K562 (cell line): ENCODE measurements at regions not wholly inside any gene's neighbourhood (a gene's known extent, or its start where the extent isn't known, plus 50 kb on each side); places are given as distances from the start of the nearest gene placed in this dataset.

Experiments
- ATF2 ChIP-seq: sonication (generic); formaldehyde crosslinking; IDR thresholded peaks from 2 replicates; pipeline ENCODE4 v1.8.1; 2022; ENCODE audit warnings: missing genetic modification reagents
- HNRNPK ChIP-seq: fragments of 200-400 bp; formaldehyde crosslinking; IDR thresholded peaks from one replicate; pipeline ENCODE4 v1.6.1; 2018; ENCODE audit warnings: mild to moderate bottlenecking, low read depth, low read length; ENCODE audit not compliant: poor library complexity, severe bottlenecking
- RFX5 ChIP-seq: IDR thresholded peaks from 2 replicates; pipeline ENCODE4 v1.6.1; 2011; ENCODE audit warnings: low read depth, mild to moderate bottlenecking, improper control_type of control experiment, low read length
- SMAD3 ChIP-seq: fragments of 450-650 bp; formaldehyde crosslinking; conservative IDR thresholded peaks from 2 replicates; pipeline ENCODE4 v1.4.0; 2020; ENCODE audit warnings: mild to moderate bottlenecking
- SREBF1 ChIP-seq: fragments of 150-350 bp; IDR thresholded peaks from 2 replicates; pipeline ENCODE4 v1.6.1; 2014; ENCODE audit warnings: antibody characterized with exemption, low read depth, low read length, borderline replicate concordance
- TARDBP ChIP-seq: fragments of 450-650 bp; IDR thresholded peaks from 2 replicates; pipeline ENCODE4 v1.6.1; 2016
- TCF3 ChIP-seq: sonication (generic); formaldehyde crosslinking; IDR thresholded peaks from 2 replicates; pipeline ENCODE4 v1.4.0; 2020; ENCODE audit warnings: mild to moderate bottlenecking, missing genetic modification reagents
- TFAM ChIP-seq: fragments of 250-450 bp; sonication (Bioruptor Pico); conservative IDR thresholded peaks from 2 replicates; pipeline ENCODE4 v1.5.0; 2021; ENCODE audit warnings: mild to moderate bottlenecking, moderate library complexity
- YY1 ChIP-seq, 3 experiments: IDR thresholded peaks; 2 replicates each; pipeline ENCODE4 v1.6.1; 2011; ENCODE audit warnings: low read length in 2 of 3, mild to moderate bottlenecking in 2 of 3, moderate library complexity in 2 of 3, borderline replicate concordance in 1 of 3, control low read depth in 1 of 3, low read depth in 1 of 3; ENCODE audit not compliant: insufficient read depth in 3 of 3, insufficient replicate concordance in 2 of 3, control insufficient read depth in 1 of 3, insufficient read length in 1 of 3; ENCODE audit errors: extremely low read depth in 1 of 3
- ZNF512 ChIP-seq: IDR thresholded peaks from 2 replicates; pipeline ENCODE4 v1.6.1; 2016; ENCODE audit warnings: missing genetic modification characterization, missing compliant biosample characterization
- TF ChIP-seq, protein P1 (sequence below): fragments of 250-450 bp; sonication (Bioruptor Pico); IDR thresholded peaks from 2 replicates; pipeline ENCODE4 v1.8.0; 2022; ENCODE audit warnings: moderate library complexity, mild to moderate bottlenecking, inconsistent platforms
- TF ChIP-seq, protein P2 (sequence below), 2 experiments: IDR thresholded peaks in 1 of 2; conservative IDR thresholded peaks in 1 of 2; 2 replicates each; pipeline ENCODE4 v1.6.1; 2016; ENCODE audit warnings: low read depth in 2 of 2, mild to moderate bottlenecking in 1 of 2, missing compliant biosample characterization in 1 of 2, missing genetic modification characterization in 1 of 2, moderate library complexity in 1 of 2
- TF ChIP-seq, protein P3 (sequence below): fragments of 450-650 bp; IDR thresholded peaks from 2 replicates; pipeline ENCODE4 v1.6.1; 2014; ENCODE audit warnings: low read depth, mild to moderate bottlenecking, moderate library complexity, borderline replicate concordance
- TF ChIP-seq, protein P4 (sequence below): fragments of 250-450 bp; sonication (Bioruptor Pico); IDR thresholded peaks from 2 replicates; pipeline ENCODE4 v1.9.0; 2021; ENCODE audit warnings: mild to moderate bottlenecking

DNA sequence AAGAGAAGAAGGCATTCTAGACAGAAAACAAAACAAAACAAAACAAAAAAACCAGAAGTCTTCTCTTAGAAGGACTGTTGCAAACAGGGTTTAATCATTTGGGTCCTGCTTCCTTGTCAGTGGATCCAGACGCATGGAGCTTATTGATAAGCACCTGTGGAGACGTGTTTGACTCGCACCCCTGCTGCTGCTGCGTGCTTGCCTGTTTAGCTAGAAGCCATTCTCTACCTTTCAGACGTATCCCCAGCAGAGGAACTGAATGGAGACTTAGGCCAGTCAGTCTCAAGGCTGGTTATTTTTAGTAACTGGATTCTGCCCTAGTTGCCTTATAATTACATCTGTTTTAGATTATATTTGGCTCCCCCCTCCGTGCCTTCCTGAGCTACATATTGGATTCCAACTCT, 186.1 kb upstream of the EEA1 start (continued):
- no peak for TF ChIP-seq TFAM
- no peak for TF ChIP-seq SMAD3 (CRISPR knock-in tag)
- no peak for TF ChIP-seq RFX5
- TF ChIP-seq, protein P1, sequence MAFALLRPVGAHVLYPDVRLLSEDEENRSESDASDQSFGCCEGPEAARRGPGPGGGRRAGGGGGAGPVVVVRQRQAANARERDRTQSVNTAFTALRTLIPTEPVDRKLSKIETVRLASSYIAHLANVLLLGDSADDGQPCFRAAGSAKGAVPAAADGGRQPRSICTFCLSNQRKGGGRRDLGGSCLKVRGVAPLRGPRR = no peak
- TF ChIP-seq HNRNPK = no peak
- TF ChIP-seq, protein P2, sequence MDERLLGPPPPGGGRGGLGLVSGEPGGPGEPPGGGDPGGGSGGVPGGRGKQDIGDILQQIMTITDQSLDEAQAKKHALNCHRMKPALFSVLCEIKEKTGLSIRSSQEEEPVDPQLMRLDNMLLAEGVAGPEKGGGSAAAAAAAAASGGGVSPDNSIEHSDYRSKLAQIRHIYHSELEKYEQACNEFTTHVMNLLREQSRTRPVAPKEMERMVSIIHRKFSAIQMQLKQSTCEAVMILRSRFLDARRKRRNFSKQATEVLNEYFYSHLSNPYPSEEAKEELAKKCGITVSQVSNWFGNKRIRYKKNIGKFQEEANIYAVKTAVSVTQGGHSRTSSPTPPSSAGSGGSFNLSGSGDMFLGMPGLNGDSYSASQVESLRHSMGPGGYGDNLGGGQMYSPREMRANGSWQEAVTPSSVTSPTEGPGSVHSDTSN (CRISPR knock-in tag; IDR thresholded peaks at IDR 0.05; ENCODE audit: low read depth) = no peak
- TF ChIP-seq, protein P2 (tag; conservative IDR thresholded peaks at IDR 0.05; ENCODE audit: low read depth) = no peak
- TF ChIP-seq ZNF512 (tag) = no peak
- no peak for TF ChIP-seq SREBF1
- TF ChIP-seq, protein P3, sequence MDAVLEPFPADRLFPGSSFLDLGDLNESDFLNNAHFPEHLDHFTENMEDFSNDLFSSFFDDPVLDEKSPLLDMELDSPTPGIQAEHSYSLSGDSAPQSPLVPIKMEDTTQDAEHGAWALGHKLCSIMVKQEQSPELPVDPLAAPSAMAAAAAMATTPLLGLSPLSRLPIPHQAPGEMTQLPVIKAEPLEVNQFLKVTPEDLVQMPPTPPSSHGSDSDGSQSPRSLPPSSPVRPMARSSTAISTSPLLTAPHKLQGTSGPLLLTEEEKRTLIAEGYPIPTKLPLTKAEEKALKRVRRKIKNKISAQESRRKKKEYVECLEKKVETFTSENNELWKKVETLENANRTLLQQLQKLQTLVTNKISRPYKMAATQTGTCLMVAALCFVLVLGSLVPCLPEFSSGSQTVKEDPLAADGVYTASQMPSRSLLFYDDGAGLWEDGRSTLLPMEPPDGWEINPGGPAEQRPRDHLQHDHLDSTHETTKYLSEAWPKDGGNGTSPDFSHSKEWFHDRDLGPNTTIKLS = peak; percentile 29; the same call in 1 of the 2 replicates
- TF ChIP-seq ATF2 (CRISPR knock-in tag) = no peak
- TF ChIP-seq YY1 (IDR thresholded peaks at IDR 0.05; ENCODE audit: borderline replicate concordance in 1 of 3, control insufficient read depth in 1 of 3, extremely low read depth in 1 of 3, insufficient read depth in 3 of 3, insufficient read length in 1 of 3, insufficient replicate concordance in 2 of 3, low read depth in 1 of 3, low read length in 2 of 3) = peak in 1 of 3 experiments; percentile 68
- peak; percentile 98 for TF ChIP-seq TCF3 (CRISPR knock-in tag)
- TF ChIP-seq, protein P4, sequence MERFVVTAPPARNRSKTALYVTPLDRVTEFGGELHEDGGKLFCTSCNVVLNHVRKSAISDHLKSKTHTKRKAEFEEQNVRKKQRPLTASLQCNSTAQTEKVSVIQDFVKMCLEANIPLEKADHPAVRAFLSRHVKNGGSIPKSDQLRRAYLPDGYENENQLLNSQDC = no peak
- TF ChIP-seq TARDBP = no peak
